B cell (primary cell): ENCODE measurements at regions not wholly inside any gene's neighbourhood (a gene's known extent, or its start where the extent isn't known, plus 50 kb on each side); places are given as distances from the start of the nearest gene placed in this dataset.

Experiments
- ATAC-seq: fragments of 200-7000 bp; cut with Tn5 transposase; one replicate; pipeline ENCODE4 v1.10.0; 2021; ENCODE audit warnings: low read depth, mild to moderate bottlenecking, moderate number of reproducible peaks, moderate library complexity
- CTCF ChIA-PET: fragments of 350-600 bp; sonication (Branson Sonifier 250); formaldehyde crosslinking; loops from one replicate; lab custom pipeline; 2021; ENCODE audit warnings: antibody characterized with exemption, inconsistent platforms; lab: Charles Lee
- POLR2A ChIA-PET: fragments of 350-600 bp; sonication (Branson Sonifier 250); formaldehyde crosslinking; loops from one replicate; lab custom pipeline; 2021; ENCODE audit warnings: antibody characterized with exemption; lab: Charles Lee
- DNase-seq: peaks from one replicate; pipeline ENCODE4 v3.0.0; 2013
- H2AFZ ChIP-seq: 2 replicates; pipeline ENCODE4 v1.6.1; 2012; ENCODE audit warnings: mild to moderate bottlenecking, low read depth, low read length; ENCODE audit not compliant: insufficient read depth, poor library complexity, severe bottlenecking
- H3K27ac ChIP-seq, 2 donors: 1 replicate in 1 of 2; 2 replicates in 1 of 2; pipeline ENCODE4 v1.5.1; 2012 to 2013; ENCODE audit warnings: low read length in 2 of 2, mild to moderate bottlenecking in 2 of 2, moderate library complexity in 1 of 2
- H3K27me3 ChIP-seq, 4 experiments: fragments of 200-600 bp in 1 of 4; sonication (generic) in 1 of 4; replicated peaks in 1 of 4; 1 replicate in 2 of 4; 2 replicates in 2 of 4; pipeline versions ENCODE4 v1.6.1 to v1.7.0; 2013 to 2016; ENCODE audit warnings: low read length in 3 of 4, mild to moderate bottlenecking in 2 of 4, mixed read lengths in 1 of 4, moderate library complexity in 1 of 4; ENCODE audit not compliant: insufficient read depth in 4 of 4, control insufficient read depth in 3 of 4; ENCODE audit errors: control extremely low read depth in 1 of 4
- H3K36me3 ChIP-seq, 2 experiments: replicated peaks in 1 of 2; 1 replicate in 1 of 2; 2 replicates in 1 of 2; pipeline versions ENCODE4 v1.6.1 to v1.7.1; 2013; ENCODE audit warnings: low read length in 1 of 2; ENCODE audit not compliant: insufficient read depth in 2 of 2, control insufficient read depth in 1 of 2; ENCODE audit errors: control extremely low read depth in 1 of 2, extremely low read depth in 1 of 2
- H3K4me1 ChIP-seq, 2 donors: fragments of 200-600 bp in 1 of 2; sonication (generic) in 1 of 2; 1 replicate in 1 of 2; 2 replicates in 1 of 2; pipeline versions ENCODE4 v1.5.1 to v1.6.1; 2013 to 2017; ENCODE audit warnings: low read length in 2 of 2; ENCODE audit not compliant: control insufficient read depth in 2 of 2, insufficient read depth in 2 of 2
- H3K4me2 ChIP-seq: replicated peaks from 2 replicates; pipeline ENCODE3; 2012; ENCODE audit warnings: mild to moderate bottlenecking, low read depth, low read length; ENCODE audit not compliant: poor library complexity, severe bottlenecking
- H3K4me3 ChIP-seq, 5 experiments: fragments of 200-600 bp in 1 of 5; sonication (generic) in 1 of 5; 1 replicate in 3 of 5; 2 replicates in 2 of 5; pipeline versions ENCODE4 v1.5.1 to v1.7.0; 2011 to 2016; ENCODE audit warnings: low read length in 4 of 5, mild to moderate bottlenecking in 4 of 5, low read depth in 2 of 5, control low read depth in 1 of 5, moderate library complexity in 1 of 5; ENCODE audit not compliant: insufficient read depth in 1 of 5; ENCODE audit errors: control extremely low read depth in 1 of 5, extremely low read depth in 1 of 5
- H3K79me2 ChIP-seq: fragments of 200-600 bp; sonication (generic); one replicate; pipeline ENCODE4 v1.6.0; 2016; ENCODE audit warnings: low read length; ENCODE audit not compliant: control insufficient read depth, insufficient read depth
- H3K9ac ChIP-seq: fragments of 200-600 bp; sonication (generic); 2 replicates; pipeline ENCODE4 v1.6.1; 2017; ENCODE audit warnings: mild to moderate bottlenecking, low read length, moderate library complexity
- H3K9me3 ChIP-seq, 3 donors: one replicate each; pipeline versions ENCODE4 v1.6.1 to v1.7.1; 2013; ENCODE audit warnings: low read length in 2 of 3; ENCODE audit not compliant: control insufficient read depth in 2 of 3, insufficient read depth in 1 of 3; ENCODE audit errors: control extremely low read depth in 1 of 3
- H4K20me1 ChIP-seq: 2 replicates; pipeline ENCODE4 v1.6.0; 2012; ENCODE audit warnings: mild to moderate bottlenecking, low read length; ENCODE audit not compliant: insufficient read depth, control insufficient read depth, poor library complexity, severe bottlenecking
- H3K27ac Mint-ChIP-seq: one replicate; pipeline ENCODE4 v1.8.0; 2021; ENCODE audit warnings: mixed read lengths
- H3K27me3 Mint-ChIP-seq: one replicate; pipeline ENCODE4 v1.8.0; 2021; ENCODE audit warnings: mixed read lengths
- H3K4me1 Mint-ChIP-seq: one replicate; pipeline ENCODE4 v1.8.0; 2021; ENCODE audit warnings: mixed read lengths
- H3K4me3 Mint-ChIP-seq: one replicate; pipeline ENCODE4 v1.8.0; 2021; ENCODE audit warnings: mixed read lengths
- H3K9me3 Mint-ChIP-seq: one replicate; pipeline ENCODE4 v1.8.0; 2022; ENCODE audit warnings: mixed read lengths; ENCODE audit not compliant: insufficient read depth
- EZH2 ChIP-seq: IDR thresholded peaks from 2 replicates; pipeline ENCODE4 v1.6.1; 2012; ENCODE audit warnings: borderline replicate concordance, low read depth, mild to moderate bottlenecking, moderate library complexity, low read length; ENCODE audit not compliant: insufficient read depth, poor library complexity, severe bottlenecking
- WGBS: methylation state at CpG from one replicate; pipeline ENCODE4 v1.1.5; 2013; ENCODE audit warnings: missing lambda C conversion rate; ENCODE audit not compliant: insufficient coverage; 5-methylcytosine and 5-hydroxymethylcytosine counted together
- intact Hi-C: fragments of 100-400 bp; cut with micrococcal nuclease; formaldehyde crosslinking; loops from one replicate; pipeline ENCODE4 v1.10.0; 2022
- TF ChIP-seq, protein P1 (sequence below): fragments of 200-600 bp; IDR thresholded peaks from one replicate; pipeline ENCODE4 v1.8.0; 2022; ENCODE audit warnings: antibody characterized with exemption, mild to moderate bottlenecking

DNA sequence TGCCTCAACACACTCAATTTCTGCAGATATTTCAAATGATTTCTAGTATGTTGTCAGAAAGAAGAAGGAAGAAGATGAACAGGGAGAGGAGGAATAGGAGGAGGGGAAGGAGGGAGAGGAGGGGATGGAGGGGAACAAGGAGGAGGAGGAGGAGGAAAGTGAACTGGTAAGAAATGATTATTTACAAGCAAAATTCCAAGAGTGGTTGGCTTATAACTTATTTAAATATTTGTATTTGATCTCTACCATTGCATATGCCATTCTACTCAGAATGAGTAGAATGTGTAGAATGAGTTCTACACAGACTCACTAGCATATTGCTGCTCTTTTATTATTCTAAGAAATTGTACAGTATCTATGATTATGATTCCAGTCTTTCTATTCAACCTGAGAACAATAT lies 866.2 kb upstream of the DDX18 start:
- Histone ChIP-seq H3K27me3 (no peaks in the 10 kb centered on the region), H3K27ac (no peak overlapping the region), H3K4me3 (no peak overlapping the region), H2AFZ (no peak overlapping the region), H3K36me3 (no peaks in the 10 kb centered on the region), H3K79me2 (no peaks in the 10 kb centered on the region), H3K9ac (no peak overlapping the region), H3K4me2 (no peak overlapping the region), H4K20me1 (no peaks in the 10 kb centered on the region), H3K4me1 (no peaks in the 10 kb centered on the region), H3K9me3 (no peaks in the 10 kb centered on the region)
- Mint-ChIP-seq H3K4me1 (no peaks in the 10 kb centered on the region), H3K27me3 (no peaks in the 10 kb centered on the region), H3K9me3 (peaks cover 5% of the 10 kb centered on the region), H3K27ac (no peak overlapping the region), H3K4me3 (no peak overlapping the region)
- ATAC-seq (no peak), DNase-seq (no peak)
- ChIA-PET CTCF (no interaction called here), POLR2A (no interaction called here)
- intact Hi-C loops = no loop called here
- TF ChIP-seq EZH2 = no peak
- TF ChIP-seq, protein P1, sequence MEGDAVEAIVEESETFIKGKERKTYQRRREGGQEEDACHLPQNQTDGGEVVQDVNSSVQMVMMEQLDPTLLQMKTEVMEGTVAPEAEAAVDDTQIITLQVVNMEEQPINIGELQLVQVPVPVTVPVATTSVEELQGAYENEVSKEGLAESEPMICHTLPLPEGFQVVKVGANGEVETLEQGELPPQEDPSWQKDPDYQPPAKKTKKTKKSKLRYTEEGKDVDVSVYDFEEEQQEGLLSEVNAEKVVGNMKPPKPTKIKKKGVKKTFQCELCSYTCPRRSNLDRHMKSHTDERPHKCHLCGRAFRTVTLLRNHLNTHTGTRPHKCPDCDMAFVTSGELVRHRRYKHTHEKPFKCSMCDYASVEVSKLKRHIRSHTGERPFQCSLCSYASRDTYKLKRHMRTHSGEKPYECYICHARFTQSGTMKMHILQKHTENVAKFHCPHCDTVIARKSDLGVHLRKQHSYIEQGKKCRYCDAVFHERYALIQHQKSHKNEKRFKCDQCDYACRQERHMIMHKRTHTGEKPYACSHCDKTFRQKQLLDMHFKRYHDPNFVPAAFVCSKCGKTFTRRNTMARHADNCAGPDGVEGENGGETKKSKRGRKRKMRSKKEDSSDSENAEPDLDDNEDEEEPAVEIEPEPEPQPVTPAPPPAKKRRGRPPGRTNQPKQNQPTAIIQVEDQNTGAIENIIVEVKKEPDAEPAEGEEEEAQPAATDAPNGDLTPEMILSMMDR = no peak

GRCh38 chr2:116949249-116949648 lies 865.2 kb upstream of the DDX18 start:
- H3K27me3 ChIP-seq = no peaks in the 10 kb centered on the region
- 100% methylated on average over 1 of the region's 3 CpGs for WGBS
- H3K79me2 ChIP-seq = no peaks in the 10 kb centered on the region
- no peak overlapping the region for H2AFZ ChIP-seq
- H3K9me3 ChIP-seq = no peaks in the 10 kb centered on the region
- intact Hi-C loops = no loop called here
- H3K4me2 ChIP-seq = no peak overlapping the region
- Mint-ChIP-seq H3K27me3 (no peaks in the 10 kb centered on the region), H3K4me3 (no peak overlapping the region), H3K27ac (no peak overlapping the region), H3K4me1 (no peaks in the 10 kb centered on the region), H3K9me3 (peaks cover 5% of the 10 kb centered on the region)
- H3K9ac ChIP-seq = no peak overlapping the region
- no peaks in the 10 kb centered on the region for H3K4me1 ChIP-seq
- no peaks in the 10 kb centered on the region for H3K36me3 ChIP-seq
- no peak overlapping the region for H3K27ac ChIP-seq
- no peak for TF ChIP-seq EZH2
- TF ChIP-seq, protein P1 = no peak
- ATAC-seq = no peak
- CTCF ChIA-PET = no interaction called here
- POLR2A ChIA-PET = no interaction called here
- no peak for DNase-seq
- H4K20me1 ChIP-seq = no peaks in the 10 kb centered on the region
- H3K4me3 ChIP-seq = no peak overlapping the region
